Caco-2 (cell line): ENCODE measurements at regions not wholly inside any gene's neighbourhood (a gene's known extent, or its start where the extent isn't known, plus 50 kb on each side); places are given as distances from the start of the nearest gene placed in this dataset.

Experiments used
- BruUV-seq: library from RNA; stranded (reverse); fragments of 400-500 nt; replicated peaks from 2 replicates; lab custom pipeline; 2021; lab: Mats Ljungman, UMichigan
- CTCF ChIA-PET: fragments of 300-600 bp; sonication (Branson Sonifier 250); formaldehyde crosslinking; loops from one replicate; lab custom pipeline; 2022; ENCODE audit warnings: antibody characterized with exemption; lab: Charles Lee
- POLR2A ChIA-PET: fragments of 300-600 bp; sonication (Branson Sonifier 250); formaldehyde crosslinking; loops from one replicate; lab custom pipeline; 2022; ENCODE audit warnings: antibody characterized with exemption; lab: Charles Lee
- DNase-seq, 2 experiments: peaks; one replicate each; pipeline versions ENCODE4 v3.0.0 to v3.0.0-alpha.2; 2020 to 2022
- H3K27me3 ChIP-seq: replicated peaks from 2 replicates; pipeline ENCODE4 v1.6.0; 2011; ENCODE audit warnings: low read length; ENCODE audit not compliant: control insufficient read depth, insufficient read depth
- H3K36me3 ChIP-seq: 2 replicates; pipeline ENCODE4 v1.5.1; 2011; ENCODE audit warnings: low read length; ENCODE audit not compliant: control insufficient read depth, insufficient read depth
- H3K4me1 ChIP-seq: fragments of 250-450 bp; sonication (Bioruptor Pico); 2 replicates; pipeline ENCODE4 v1.5.1; 2020; ENCODE audit warnings: mild to moderate bottlenecking
- H3K4me3 ChIP-seq: 2 replicates; pipeline ENCODE4 v1.5.1; 2011; ENCODE audit warnings: low read depth, mild to moderate bottlenecking, control low read depth, low read length
- H3K9me3 ChIP-seq: fragments of 250-450 bp; sonication (Bioruptor Pico); 2 replicates; pipeline ENCODE4 v1.5.1; 2020; ENCODE audit warnings: mild to moderate bottlenecking, moderate library complexity
- H3K27ac Mint-ChIP-seq: one replicate; pipeline ENCODE4 v1.8.0; 2022; ENCODE audit warnings: mixed read lengths; ENCODE audit not compliant: unreplicated experiment
- H3K27me3 Mint-ChIP-seq: one replicate; pipeline ENCODE4 v1.8.0; 2022; ENCODE audit warnings: mixed read lengths; ENCODE audit not compliant: insufficient read depth, unreplicated experiment
- H3K36me3 Mint-ChIP-seq: one replicate; pipeline ENCODE4 v1.8.0; 2022; ENCODE audit warnings: mild to moderate bottlenecking, mixed read lengths; ENCODE audit not compliant: insufficient read depth, unreplicated experiment
- H3K4me1 Mint-ChIP-seq: one replicate; pipeline ENCODE4 v1.8.0; 2022; ENCODE audit warnings: low read depth, mixed read lengths; ENCODE audit not compliant: unreplicated experiment
- H3K4me3 Mint-ChIP-seq: one replicate; pipeline ENCODE4 v1.8.0; 2022; ENCODE audit warnings: mild to moderate bottlenecking, moderate library complexity, mixed read lengths; ENCODE audit not compliant: unreplicated experiment
- H3K9me3 Mint-ChIP-seq: one replicate; pipeline ENCODE4 v1.8.0; 2022; ENCODE audit warnings: mixed read lengths; ENCODE audit not compliant: unreplicated experiment
- intact Hi-C: fragments of 100-400 bp; cut with micrococcal nuclease; formaldehyde crosslinking; loops from one replicate; pipeline ENCODE4 v1.10.0; 2022; ENCODE audit not compliant: unreplicated experiment
- TF ChIP-seq, protein P1 (sequence below), 2 experiments: fragments of 200-600 bp in 1 of 2; IDR thresholded peaks; 1 replicate in 1 of 2; 2 replicates in 1 of 2; pipeline versions ENCODE4 v1.5.1 to v1.8.0; 2011 to 2022; ENCODE audit warnings: antibody characterized with exemption in 1 of 2, control low read depth in 1 of 2, inconsistent platforms in 1 of 2, low read depth in 1 of 2, low read length in 1 of 2, mild to moderate bottlenecking in 1 of 2, moderate library complexity in 1 of 2; ENCODE audit not compliant: insufficient read depth in 1 of 2, severe bottlenecking in 1 of 2, unreplicated experiment in 1 of 2

DNA sequence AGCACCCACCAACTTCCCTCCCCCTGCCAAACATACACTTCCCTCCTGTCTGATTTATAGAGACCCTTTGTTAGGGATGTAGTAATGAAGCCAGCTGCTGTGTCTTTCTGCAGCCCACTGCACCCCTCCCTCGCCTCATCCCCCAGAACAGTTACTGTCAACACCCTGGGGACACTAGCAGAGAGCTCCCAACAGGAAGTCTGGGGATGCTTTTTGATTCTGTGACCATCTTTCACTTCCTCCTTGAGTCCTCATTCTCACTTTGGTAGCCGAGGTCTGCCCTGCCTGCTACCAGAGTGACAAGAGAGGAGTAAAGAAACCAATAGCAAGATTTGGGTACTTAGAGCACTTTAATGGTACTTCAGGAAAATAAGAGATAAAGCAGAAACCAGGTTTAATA, 201.6 kb downstream of the SATB1 start:
- H3K27ac Mint-ChIP-seq = no peak overlapping the region
- no peaks in the 10 kb centered on the region for H3K9me3 Mint-ChIP-seq
- Histone ChIP-seq H3K9me3 (no peaks in the 10 kb centered on the region), H3K27me3 (no peaks in the 10 kb centered on the region), H3K4me3 (no peak overlapping the region), H3K4me1 (no peaks in the 10 kb centered on the region), H3K36me3 (no peaks in the 10 kb centered on the region)
- H3K27me3 Mint-ChIP-seq = no peaks in the 10 kb centered on the region
- no peak for DNase-seq
- intact Hi-C loops = no loop called here
- no TSS peak for BruUV-seq
- no peaks in the 10 kb centered on the region for H3K4me1 Mint-ChIP-seq
- no peaks in the 10 kb centered on the region for H3K36me3 Mint-ChIP-seq
- ChIA-PET POLR2A (no interaction called here), CTCF (no interaction called here)
- no peak overlapping the region for H3K4me3 Mint-ChIP-seq
- TF ChIP-seq, protein P1, sequence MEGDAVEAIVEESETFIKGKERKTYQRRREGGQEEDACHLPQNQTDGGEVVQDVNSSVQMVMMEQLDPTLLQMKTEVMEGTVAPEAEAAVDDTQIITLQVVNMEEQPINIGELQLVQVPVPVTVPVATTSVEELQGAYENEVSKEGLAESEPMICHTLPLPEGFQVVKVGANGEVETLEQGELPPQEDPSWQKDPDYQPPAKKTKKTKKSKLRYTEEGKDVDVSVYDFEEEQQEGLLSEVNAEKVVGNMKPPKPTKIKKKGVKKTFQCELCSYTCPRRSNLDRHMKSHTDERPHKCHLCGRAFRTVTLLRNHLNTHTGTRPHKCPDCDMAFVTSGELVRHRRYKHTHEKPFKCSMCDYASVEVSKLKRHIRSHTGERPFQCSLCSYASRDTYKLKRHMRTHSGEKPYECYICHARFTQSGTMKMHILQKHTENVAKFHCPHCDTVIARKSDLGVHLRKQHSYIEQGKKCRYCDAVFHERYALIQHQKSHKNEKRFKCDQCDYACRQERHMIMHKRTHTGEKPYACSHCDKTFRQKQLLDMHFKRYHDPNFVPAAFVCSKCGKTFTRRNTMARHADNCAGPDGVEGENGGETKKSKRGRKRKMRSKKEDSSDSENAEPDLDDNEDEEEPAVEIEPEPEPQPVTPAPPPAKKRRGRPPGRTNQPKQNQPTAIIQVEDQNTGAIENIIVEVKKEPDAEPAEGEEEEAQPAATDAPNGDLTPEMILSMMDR (IDR thresholded peaks at IDR 0.05; ENCODE audit: insufficient read depth in 1 of 2, low read depth in 1 of 2, low read length in 1 of 2, severe bottlenecking in 1 of 2, unreplicated experiment in 1 of 2) = no peak

DNA sequence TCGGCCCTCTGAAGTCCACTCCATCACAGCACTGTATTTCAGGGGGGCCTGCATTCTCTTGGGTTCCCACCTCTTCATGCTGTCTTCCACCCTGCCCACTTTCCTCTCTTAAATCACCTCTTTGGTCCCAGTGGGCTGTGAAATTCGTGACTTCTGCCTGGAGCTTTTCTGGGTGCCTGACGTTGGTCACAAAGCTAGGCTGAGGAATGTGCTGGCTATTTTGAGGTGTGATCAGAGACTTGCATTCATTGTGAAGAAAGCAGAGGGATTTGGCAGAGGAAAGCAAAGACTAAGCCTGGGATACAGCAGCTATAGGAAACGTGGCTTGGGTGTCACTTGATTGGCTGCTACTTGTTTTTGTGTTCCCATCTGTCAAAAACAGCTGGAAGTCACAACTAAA, 202.5 kb downstream of the SATB1 start:
- ChIA-PET POLR2A (no interaction called here), CTCF (interaction anchor here (0.6 kb wide), 1 partner anchor 74 kb away, joined by 3 read pairs; no protein-coding TSS in a partner anchor)
- Histone ChIP-seq H3K4me1 (no peaks in the 10 kb centered on the region), H3K9me3 (no peaks in the 10 kb centered on the region), H3K36me3 (no peaks in the 10 kb centered on the region), H3K27me3 (no peaks in the 10 kb centered on the region), H3K4me3 (no peak overlapping the region)
- no peak for DNase-seq
- Mint-ChIP-seq H3K4me1 (no peaks in the 10 kb centered on the region), H3K27me3 (no peaks in the 10 kb centered on the region), H3K27ac (no peak overlapping the region), H3K9me3 (no peaks in the 10 kb centered on the region), H3K4me3 (no peak overlapping the region), H3K36me3 (no peaks in the 10 kb centered on the region)
- intact Hi-C loops = no loop called here
- no TSS peak for BruUV-seq
- TF ChIP-seq, protein P1 (IDR thresholded peaks at IDR 0.05; ENCODE audit: insufficient read depth in 1 of 2, low read depth in 1 of 2, low read length in 1 of 2, severe bottlenecking in 1 of 2, unreplicated experiment in 1 of 2) = no peak

DNA sequence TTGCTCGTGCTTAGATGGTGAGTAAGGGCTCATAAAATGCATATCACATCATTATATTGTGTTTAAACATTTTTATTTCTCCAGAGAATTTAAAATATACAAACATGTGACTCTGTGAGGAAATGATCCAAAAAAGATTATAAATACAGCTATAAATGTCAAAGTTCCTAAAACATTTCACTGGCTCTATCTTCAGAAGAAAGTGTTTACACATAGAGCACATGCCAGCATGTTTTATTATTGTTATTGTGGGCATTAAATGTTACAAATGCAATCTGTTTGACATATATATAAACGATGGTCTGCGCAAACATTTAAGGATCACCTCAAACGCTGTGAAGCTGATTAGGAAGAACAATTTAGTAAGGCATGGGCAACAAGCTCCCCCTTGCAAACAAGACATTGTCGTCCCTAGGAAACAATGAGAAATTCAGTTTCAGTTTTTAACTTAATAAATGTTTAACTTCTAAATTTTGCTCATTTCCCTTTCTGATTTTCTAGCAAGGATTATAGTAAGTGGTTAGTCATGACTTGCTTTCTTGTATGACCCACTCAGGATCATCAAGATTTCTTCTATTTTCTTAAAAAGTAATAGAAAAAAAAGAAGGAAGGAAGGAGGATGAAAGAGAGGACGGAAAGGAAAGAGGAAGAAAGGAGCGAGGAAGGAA, 207.5 kb downstream of the SATB1 start:
- Histone ChIP-seq H3K4me1 (no peaks in the 10 kb centered on the region), H3K9me3 (no peaks in the 10 kb centered on the region), H3K36me3 (no peaks in the 10 kb centered on the region), H3K4me3 (no peak overlapping the region), H3K27me3 (no peaks in the 10 kb centered on the region)
- ChIA-PET CTCF (no interaction called here), POLR2A (no interaction called here)
- no peaks in the 10 kb centered on the region for H3K9me3 Mint-ChIP-seq
- H3K4me3 Mint-ChIP-seq = no peak overlapping the region
- intact Hi-C loops = no loop called here
- no peak overlapping the region for H3K27ac Mint-ChIP-seq
- no peak for DNase-seq
- no TSS peak for BruUV-seq
- TF ChIP-seq, protein P1 (IDR thresholded peaks at IDR 0.05; ENCODE audit: insufficient read depth in 1 of 2, low read depth in 1 of 2, low read length in 1 of 2, severe bottlenecking in 1 of 2, unreplicated experiment in 1 of 2) = no peak
- no peaks in the 10 kb centered on the region for H3K4me1 Mint-ChIP-seq
- no peaks in the 10 kb centered on the region for H3K36me3 Mint-ChIP-seq
- no peaks in the 10 kb centered on the region for H3K27me3 Mint-ChIP-seq
